GM06990 (cell line): ENCODE measurements at regions not wholly inside any gene's neighbourhood (a gene's known extent, or its start where the extent isn't known, plus 50 kb on each side); places are given as distances from the start of the nearest gene placed in this dataset.

Source experiments
- DNase-seq: peaks from one replicate; pipeline ENCODE4 v3.0.0-alpha.2; 2011; ENCODE audit not compliant: insufficient read length; ENCODE audit errors: extremely low read depth
- H3K27me3 ChIP-seq: replicated peaks from 2 replicates; pipeline ENCODE4 v1.6.0; 2011; ENCODE audit warnings: low read length; ENCODE audit not compliant: control insufficient read depth, insufficient read depth
- H3K36me3 ChIP-seq: 2 replicates; pipeline ENCODE4 v1.5.1; 2011; ENCODE audit warnings: low read length; ENCODE audit not compliant: control insufficient read depth, insufficient read depth
- H3K4me3 ChIP-seq: replicated peaks from 2 replicates; pipeline ENCODE4 v1.5.1; 2011; ENCODE audit warnings: low read depth, mild to moderate bottlenecking, control low read depth, low read length
- CTCF ChIP-seq: IDR thresholded peaks from 2 replicates; pipeline ENCODE4 v1.5.1; 2011; ENCODE audit warnings: low read length, control low read depth, mild to moderate bottlenecking, inconsistent platforms; ENCODE audit not compliant: insufficient read depth, poor library complexity, severe bottlenecking

- Histone ChIP-seq H3K36me3 (no peaks in the 10 kb centered on the region), H3K4me3 (no peak overlapping the region), H3K27me3 (no peaks in the 10 kb centered on the region; the same call in 1 of the 2 replicates)
- DNase-seq = no peak
- no peak for TF ChIP-seq CTCF
These were observed 151.5 kb downstream of the CTTN start for GRCh38 chr11:70549796-70550195.

GRCh38 chr11:70550456-70551195 is 152.3 kb downstream of the CTTN start:
- no peaks in the 10 kb centered on the region for H3K36me3 ChIP-seq
- no peak overlapping the region for H3K4me3 ChIP-seq
- DNase-seq = no peak
- no peak for TF ChIP-seq CTCF
- H3K27me3 ChIP-seq = no peaks in the 10 kb centered on the region; the same call in 1 of the 2 replicates

GRCh38 chr11:70551351-70552166 is 153.2 kb downstream of the CTTN start:
- no peak for TF ChIP-seq CTCF
- Histone ChIP-seq H3K36me3 (no peaks in the 10 kb centered on the region), H3K27me3 (no peaks in the 10 kb centered on the region; the same call in 1 of the 2 replicates), H3K4me3 (no peak overlapping the region)
- DNase-seq = no peak

- H3K27me3 ChIP-seq = no peaks in the 10 kb centered on the region; the same call in 1 of the 2 replicates
These were observed 154.1 kb downstream of the CTTN start for GRCh38 chr11:70552167-70553150.

More at GRCh38 chr11:70552167-70553150, 154.1 kb downstream of the CTTN start:
- Histone ChIP-seq H3K36me3 (no peaks in the 10 kb centered on the region), H3K4me3 (no peak overlapping the region)
- DNase-seq = no peak
- TF ChIP-seq CTCF = no peak
